NCI-H2107 treated with DMSO at 0.1 percent for 48 hours (cell line): ENCODE measurements at regions not wholly inside any gene's neighbourhood (a gene's known extent, or its start where the extent isn't known, plus 50 kb on each side); places are given as distances from the start of the nearest gene placed in this dataset.

ENCODE experiments used
- DNase-seq: peaks from one replicate; lab custom pipeline; 2025; ENCODE audit not compliant: unreplicated experiment; lab: John Stamatoyannopoulos, UW

- DNase-seq = no peak
Measured at GRCh38 chr14:62082779-62083178, 320.6 kb downstream of the SNAPC1 start.

DNA sequence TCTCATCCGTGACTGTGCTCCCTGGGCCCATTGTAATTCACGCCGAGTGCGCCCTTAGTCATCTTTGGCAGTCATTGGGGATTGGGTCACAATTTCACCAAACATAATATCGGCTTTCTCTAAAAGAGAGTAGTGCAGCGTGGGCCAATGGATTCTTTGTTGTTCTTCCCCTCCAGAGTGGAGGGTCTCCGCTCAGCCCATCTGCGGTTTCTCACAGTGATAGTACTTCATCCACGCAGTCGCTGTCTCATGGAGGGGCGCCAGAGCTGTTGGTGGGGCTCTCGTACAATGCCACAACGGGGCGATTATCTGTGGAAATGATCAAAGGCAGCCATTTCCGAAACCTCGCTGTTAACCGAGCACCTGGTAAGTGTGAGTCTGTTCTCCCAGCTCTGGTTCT, 321.8 kb downstream of the SNAPC1 start:
- no peak for DNase-seq

GRCh38 chr14:62087191-62087590, 325.0 kb downstream of the SNAPC1 start:
- no peak for DNase-seq

DNA sequence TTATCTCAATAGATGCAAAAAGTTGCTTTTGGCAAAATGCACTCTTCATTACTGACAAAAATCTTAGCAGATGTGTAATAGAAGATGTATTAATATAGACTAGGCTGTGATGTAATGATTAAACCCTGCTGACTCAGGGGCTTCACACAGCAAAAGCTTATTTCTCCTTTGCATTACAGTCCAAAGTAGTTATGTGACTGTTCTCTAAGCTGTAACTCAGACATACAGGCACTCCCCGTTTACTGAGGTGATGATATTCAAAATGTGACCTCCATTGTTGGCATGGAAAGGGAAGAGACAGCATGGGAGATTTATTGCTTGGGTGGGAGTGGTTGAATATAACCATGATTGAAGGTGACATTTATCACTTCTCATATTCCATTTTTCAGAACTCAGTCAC, 331.5 kb downstream of the SNAPC1 start:
- no peak for DNase-seq

DNA sequence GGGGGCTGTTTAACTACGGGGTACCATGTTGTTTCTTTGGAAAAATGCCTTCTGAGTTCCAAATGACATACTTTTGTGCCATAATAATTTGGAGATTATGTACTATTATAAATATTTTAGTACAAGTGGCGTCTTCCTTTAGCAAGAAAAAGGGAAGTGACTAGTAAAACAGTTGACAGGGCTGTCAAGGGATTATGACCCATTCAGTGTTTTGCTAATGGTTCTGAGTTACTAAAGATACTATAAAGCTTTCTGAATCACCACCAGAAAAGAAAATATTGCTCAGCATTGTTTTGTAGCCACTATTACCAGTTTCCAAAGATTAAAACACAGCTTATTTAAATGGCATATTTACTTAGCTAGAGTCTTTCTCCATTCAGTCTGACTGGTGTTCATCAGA, 334.9 kb downstream of the SNAPC1 start:
- no peak for DNase-seq

- no peak for DNase-seq
Measured at GRCh38 chr14:62097824-62098223, 335.6 kb downstream of the SNAPC1 start.

DNA sequence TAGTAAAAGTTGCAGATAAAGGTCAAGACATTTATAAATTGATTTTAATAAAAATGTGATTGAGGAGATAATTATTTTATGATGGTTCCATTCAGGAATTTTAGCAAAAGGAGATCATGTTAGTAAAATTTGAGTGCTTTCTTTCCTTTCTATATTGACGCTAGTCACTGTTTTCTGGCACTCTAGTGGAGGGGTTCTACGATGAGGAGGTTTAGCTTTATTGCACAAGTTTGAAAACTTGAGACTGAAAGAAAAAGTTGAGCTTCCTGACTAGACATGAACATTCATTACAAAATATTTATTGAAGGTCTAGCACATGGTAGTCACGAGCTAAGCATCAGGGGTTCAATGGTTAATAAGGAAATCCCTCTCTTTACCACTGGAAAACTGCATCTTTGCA, 336.1 kb downstream of the SNAPC1 start:
- DNase-seq = no peak

- DNase-seq = no peak
Measured at GRCh38 chr14:62099091-62099490, 336.9 kb downstream of the SNAPC1 start.

GRCh38 chr14:62101189-62101588, 339.0 kb downstream of the SNAPC1 start:
- no peak for DNase-seq

DNA sequence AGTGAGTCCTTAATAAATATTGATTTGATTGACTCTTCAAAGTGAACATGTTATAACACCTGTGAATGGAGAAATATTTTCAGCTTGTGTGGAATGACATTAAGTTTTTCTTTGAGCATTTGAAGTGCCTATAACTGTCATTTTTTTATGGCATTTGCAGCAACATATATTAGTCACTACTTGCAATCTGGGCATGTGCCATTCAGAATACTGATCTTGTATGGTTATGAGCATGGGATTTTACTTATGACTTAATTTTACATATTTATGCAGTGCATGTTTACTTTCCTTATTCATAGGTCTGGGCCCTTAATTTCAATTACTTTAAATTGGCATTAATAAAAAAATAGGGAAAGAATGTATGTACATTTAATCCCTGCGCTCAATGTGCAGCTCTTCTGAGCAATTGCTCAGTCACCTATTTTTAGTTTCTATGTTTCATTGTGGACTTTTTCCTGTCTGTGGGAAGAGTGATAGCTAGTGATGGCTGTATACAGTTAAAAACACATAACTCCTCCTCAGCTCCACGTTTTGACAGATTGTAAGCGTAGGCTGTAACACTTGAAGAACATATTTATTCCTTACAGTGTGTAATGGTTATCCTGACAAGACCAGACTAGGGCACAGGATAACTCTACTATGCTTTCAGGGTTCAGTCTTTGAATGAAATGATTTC, 339.6 kb downstream of the SNAPC1 start:
- DNase-seq = no peak

- no peak for DNase-seq
Measured at GRCh38 chr14:62102349-62102725, 340.1 kb downstream of the SNAPC1 start.

- peak; percentile 23 for DNase-seq
Measured at GRCh38 chr14:62103464-62103863, 341.2 kb downstream of the SNAPC1 start.

DNA sequence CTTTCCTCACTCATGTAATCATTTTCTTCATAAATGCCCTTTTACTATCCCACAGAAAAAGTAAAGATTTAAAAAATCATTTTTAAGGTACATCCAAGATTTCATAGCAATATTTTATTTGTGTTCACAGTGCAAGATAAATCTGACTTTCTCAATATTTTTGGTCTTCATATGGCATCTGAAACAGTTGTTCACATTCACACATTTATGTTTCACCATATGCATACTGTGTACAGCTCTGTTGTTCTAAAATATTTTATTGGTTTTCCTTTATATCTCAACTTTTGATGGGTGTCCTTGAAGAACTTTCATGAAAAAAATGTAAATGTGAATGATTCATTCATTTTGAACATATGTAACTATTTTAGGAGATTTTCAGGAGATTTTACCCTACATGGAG, 348.7 kb downstream of the SNAPC1 start:
- DNase-seq = no peak

DNA sequence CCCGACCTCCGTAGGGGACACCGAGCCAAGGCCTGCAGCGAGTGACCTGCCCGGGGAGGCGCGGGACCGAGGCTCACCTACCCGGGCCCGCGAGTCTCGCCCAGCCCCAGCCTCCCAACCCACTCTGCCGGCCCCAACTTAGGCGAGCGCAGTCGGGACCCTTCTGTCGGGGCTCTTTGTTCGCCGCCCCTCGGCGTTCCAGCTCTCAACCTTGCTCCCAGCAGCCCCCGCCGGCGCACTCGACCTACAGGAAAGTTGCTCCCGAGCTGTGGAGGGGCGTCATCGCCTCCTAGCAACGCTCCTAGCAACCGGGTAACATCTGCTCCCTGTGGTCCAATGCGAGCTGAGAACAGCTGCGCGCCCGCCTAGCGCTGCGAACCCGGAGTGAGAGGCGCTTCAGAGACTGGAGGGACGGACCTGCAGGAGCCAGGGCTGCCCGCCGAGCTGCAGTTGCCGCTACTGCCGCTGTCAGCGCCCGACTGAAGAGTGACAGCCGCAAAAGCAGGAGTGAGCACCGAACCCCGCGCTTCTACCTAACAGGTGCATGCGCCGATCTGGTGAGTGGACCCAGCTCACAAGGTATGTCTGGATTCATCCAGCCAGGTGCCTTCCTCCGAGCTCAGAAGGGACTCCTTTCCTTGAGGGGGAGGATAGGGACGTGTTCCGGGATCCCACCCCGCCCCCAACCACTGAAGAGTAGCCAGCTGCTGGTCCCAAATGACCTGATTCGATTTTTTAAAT, 355.0 kb downstream of the SNAPC1 start:
- DNase-seq = peak; percentile 94

GRCh38 chr14:62117751-62118105, 355.5 kb downstream of the SNAPC1 start:
- DNase-seq = no peak

GRCh38 chr14:62118461-62118860, 356.2 kb downstream of the SNAPC1 start:
- no peak for DNase-seq

DNA sequence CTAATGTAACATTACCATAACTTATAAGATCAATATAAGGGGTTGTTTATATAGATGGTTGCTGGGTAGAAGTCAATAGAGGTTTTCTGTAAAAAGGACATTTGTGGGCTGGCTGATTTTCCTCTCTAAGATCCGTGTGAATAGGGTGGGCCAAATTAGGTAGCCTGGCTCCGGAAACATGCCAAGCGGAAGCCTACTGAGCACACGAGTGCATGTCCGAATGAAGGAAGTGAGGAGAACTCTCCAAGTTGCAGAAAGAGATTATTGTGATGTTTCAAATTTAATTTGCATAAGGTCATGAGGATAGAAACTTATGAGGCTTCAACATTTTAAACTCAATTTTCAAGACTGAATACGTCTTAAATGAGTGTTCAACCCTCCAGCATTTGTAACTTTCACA, 356.7 kb downstream of the SNAPC1 start:
- no peak for DNase-seq

DNA sequence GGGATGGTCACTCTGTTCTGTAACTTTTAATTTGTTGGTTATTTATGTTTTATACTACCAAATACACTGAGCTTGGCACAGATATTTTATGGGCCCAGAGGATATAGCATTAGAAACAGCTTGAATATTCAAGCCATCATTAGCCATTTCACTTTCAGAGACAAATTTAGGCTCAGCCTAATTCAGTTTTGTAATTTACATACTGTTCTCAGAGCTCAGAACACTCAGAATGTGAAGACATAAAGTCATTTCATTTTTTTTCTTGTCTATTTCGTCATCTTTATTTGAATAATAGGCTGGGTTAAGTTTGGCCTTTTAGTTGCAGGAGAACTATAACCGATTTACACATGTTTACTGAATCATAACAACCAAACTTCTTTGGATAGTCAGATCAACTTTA, 361.7 kb downstream of the SNAPC1 start:
- no peak for DNase-seq

- no peak for DNase-seq
Measured at GRCh38 chr14:62125793-62126192, 363.6 kb downstream of the SNAPC1 start.

- DNase-seq = peak; percentile 78
Measured at GRCh38 chr14:62126879-62127478, 364.8 kb downstream of the SNAPC1 start.

GRCh38 chr14:62130441-62130840, 368.2 kb downstream of the SNAPC1 start:
- no peak for DNase-seq

DNA sequence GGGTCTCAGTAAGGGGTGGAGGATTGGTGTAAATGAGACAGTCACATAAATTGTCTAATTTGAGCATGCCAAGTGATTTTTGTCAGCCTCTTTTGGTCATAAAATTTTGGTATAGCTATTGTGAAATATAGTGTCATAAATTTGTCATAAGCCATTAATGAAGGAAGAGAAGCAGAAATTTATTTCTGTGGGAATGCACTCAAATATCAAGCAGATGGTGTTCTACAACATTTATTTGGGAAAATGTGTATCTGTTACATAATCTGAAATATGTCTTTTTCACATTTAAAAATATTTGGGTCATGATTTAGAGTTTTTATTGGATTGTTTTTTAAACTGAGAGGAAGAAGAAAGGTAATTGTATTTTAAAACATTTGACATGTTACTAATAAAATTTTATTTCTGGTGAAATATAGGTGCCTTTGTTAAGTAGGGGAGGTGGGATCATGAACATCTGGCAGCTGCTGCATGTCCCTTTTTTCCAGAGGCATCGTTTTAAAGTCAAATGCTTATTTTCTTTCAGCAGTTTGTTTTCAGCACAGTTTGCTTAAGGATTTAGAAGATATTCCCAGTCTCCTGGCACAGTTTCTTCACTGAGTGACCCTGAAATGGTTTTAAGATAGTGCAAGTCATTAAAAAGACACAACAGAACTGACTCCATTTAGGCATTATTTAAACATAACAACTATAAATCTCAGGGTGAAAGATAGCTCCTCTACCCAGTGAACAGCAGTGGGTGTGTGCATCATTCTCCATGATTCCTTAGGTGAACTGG, 371.7 kb downstream of the SNAPC1 start:
- DNase-seq = no peak
